D341Med (cell line): ENCODE measurements at regions not wholly inside any gene's neighbourhood (a gene's known extent, or its start where the extent isn't known, plus 50 kb on each side); places are given as distances from the start of the nearest gene placed in this dataset.
"Not testable (repeated sequence)": the region's sequence is repeated elsewhere in the genome, so short reads cannot be mapped to it uniquely, and the experiment has no call there.

Experiments used
- DNase-seq: peaks from one replicate; pipeline ENCODE4 v3.0.0; 2012; ENCODE audit warnings: low spot score

- no peak for DNase-seq
Measured at GRCh38 chr7:89401099-89401498, 605.6 kb upstream of the TEX47 start.

DNA sequence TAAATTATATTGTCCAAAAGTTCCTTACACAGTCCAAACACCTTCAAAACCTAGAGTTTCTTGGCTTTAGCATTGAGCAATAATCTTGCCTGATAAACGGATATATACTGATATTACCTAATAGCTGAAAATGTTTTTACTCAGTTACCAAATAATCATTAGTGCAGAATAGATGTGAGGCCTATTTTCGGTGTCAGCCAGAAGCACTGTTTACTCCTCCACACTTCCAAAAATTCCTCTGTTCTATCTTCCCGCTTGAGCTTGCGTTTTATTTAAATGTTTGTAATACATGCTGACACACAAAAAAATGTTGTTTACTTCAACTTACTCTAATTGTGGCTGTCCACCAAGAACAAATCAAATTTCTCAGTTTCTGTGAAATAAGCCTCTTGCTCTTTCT lies 606.2 kb upstream of the TEX47 start:
- no peak for DNase-seq

DNA sequence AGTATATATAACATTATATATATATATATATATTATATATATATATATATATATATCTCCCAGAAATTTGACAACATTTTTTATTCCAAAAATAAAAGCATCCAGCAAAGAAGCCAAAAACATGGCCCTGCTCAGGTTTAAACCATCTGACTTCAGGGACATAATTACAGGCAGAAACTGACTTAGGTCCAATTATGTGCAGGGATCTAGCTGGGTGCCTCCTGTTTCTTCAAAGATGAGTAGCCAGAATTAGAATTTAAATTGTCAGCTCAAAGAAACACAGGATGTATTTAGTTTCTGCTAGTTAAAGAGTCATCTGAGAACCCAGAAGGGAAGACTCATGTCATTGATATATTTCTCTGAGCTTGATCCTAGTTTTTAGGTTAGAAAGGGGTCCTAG lies 656.4 kb upstream of the TEX47 start:
- DNase-seq: no peak

- no peak for DNase-seq
Measured at GRCh38 chr7:89456556-89456955, 661.0 kb upstream of the TEX47 start.

DNA sequence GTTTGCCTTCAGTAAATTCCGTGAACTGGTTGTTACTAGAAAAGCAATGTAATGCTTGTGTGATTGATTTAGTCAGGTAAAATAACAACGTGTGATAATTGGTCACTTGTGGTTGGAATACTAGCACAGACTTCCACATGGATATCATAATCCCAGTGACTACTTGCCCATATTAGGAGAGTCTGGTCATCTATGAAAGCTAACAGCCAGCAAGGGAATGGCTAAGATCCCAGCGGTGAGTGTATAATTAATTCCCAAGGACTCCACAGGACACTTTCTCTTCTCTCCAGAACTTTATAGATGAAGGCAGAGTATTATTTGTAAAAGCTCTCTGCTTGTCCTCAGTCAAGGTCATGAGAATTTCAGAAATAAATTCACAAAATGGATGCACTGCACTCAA lies 662.6 kb upstream of the TEX47 start:
- no peak for DNase-seq

GRCh38 chr7:89474456-89474855 lies 678.9 kb upstream of the TEX47 start:
- no peak for DNase-seq

GRCh38 chr7:89477991-89478390 lies 676.3 kb upstream of the STEAP1 start:
- no peak for DNase-seq

GRCh38 chr7:89495704-89496103 lies 658.6 kb upstream of the STEAP1 start:
- DNase-seq: no peak

DNA sequence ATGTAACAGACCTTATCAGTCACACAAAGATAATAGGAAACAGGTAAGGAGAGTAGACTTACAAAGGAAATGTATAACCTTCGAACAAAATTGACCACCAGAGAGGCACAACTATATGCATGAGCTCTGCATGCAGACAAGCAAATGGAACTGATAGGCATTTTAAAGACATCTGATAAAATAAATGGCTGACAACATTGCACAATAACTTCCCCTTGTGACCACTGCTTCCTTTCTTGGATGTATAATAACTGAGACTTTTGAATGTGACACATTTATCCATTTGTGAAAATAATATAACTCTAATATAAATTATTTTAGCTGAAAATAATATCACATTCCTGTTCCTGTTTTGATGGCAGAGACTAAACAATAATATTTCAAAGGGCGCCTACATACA lies 654.2 kb upstream of the STEAP1 start:
- DNase-seq: no peak

- no peak for DNase-seq
Measured at GRCh38 chr7:89503281-89503680, 651.0 kb upstream of the STEAP1 start.

DNA sequence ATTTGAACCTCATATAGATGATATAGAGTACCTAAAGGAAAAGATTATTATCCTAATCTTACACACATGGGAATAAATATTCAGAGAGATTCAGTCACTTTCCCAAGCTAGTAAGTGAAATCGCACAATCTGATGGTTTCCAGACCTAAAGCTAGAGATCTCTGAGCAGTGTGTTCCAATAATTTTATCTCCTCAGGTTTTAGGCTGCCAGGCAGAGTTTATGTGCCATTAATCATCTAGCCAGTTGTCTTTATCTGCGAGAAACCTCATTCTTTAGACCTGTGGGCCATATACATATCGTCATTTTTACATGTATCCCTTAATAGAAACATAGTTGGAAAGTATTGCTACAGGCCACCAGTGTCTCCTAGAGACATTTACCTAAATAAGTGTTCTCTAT lies 647.2 kb upstream of the STEAP1 start:
- no peak for DNase-seq

DNA sequence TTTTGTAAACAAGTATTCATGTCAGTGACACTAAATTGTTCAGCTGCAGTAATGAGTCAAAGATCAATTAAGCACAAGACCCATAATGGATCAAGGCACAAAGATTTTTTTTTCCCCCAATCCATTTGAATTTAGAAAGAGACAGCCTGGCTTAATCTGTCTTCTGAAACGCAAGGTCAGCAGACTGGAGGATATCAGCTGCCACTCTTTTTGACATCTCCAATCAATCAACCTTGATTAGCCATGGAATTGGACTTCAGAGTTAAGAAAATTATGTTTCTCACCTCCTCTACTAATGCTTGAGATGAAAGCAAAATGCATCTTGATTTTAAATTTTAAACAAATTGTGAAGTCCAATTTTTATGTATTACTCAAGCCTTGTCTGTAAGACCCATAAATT lies 642.4 kb upstream of the STEAP1 start:
- DNase-seq: no peak

GRCh38 chr7:89514970-89515369 lies 639.3 kb upstream of the STEAP1 start:
- no peak for DNase-seq

GRCh38 chr7:89517815-89518214 lies 636.5 kb upstream of the STEAP1 start:
- DNase-seq: no peak

GRCh38 chr7:89549768-89550167 lies 604.5 kb upstream of the STEAP1 start:
- no peak for DNase-seq

GRCh38 chr7:89554209-89554608 lies 600.1 kb upstream of the STEAP1 start:
- no peak for DNase-seq

- no peak for DNase-seq
Measured at GRCh38 chr7:89559596-89559995, 594.7 kb upstream of the STEAP1 start.

DNA sequence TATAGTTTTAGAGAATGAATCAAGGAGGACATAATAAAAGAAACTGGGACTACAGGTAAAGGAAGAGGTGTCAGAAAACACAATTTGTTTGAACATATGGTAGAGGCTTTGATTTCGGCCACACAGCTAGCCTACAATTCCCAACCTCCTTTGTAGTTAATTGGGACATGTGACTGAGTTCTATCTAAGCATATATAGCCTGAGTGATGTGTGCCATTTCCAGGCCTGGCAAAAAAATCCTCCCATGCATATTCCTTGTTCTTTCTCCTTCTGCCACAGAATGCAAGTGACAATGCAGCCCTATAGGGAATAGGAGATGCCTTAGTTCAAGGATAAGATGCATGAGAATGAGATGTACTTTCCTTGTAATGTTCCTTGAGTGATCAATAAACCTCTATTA lies 590.7 kb upstream of the STEAP1 start:
- DNase-seq: no peak

- DNase-seq: no peak
Measured at GRCh38 chr7:89584896-89585295, 569.4 kb upstream of the STEAP1 start.

- DNase-seq: no peak
Measured at GRCh38 chr7:89593125-89593524, 561.1 kb upstream of the STEAP1 start.

DNA sequence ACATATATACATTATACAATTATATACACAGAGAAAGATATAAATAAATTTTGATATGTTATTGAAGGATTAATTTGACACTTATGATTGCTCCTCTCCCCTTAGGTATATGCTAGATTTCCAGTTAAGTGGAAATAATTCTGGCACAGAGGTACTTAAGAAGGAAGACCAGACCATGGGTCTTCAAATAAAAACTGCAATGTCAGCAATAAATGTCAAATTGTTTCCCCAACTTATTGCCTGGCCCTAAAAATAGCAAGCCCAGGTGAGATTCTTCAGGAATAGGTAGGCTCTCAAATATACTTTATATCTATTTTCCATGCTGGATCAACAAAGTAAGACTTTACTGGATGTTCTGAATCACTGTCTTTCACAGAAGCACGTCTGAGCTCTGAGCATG lies 551.3 kb upstream of the STEAP1 start:
- DNase-seq: no peak

DNA sequence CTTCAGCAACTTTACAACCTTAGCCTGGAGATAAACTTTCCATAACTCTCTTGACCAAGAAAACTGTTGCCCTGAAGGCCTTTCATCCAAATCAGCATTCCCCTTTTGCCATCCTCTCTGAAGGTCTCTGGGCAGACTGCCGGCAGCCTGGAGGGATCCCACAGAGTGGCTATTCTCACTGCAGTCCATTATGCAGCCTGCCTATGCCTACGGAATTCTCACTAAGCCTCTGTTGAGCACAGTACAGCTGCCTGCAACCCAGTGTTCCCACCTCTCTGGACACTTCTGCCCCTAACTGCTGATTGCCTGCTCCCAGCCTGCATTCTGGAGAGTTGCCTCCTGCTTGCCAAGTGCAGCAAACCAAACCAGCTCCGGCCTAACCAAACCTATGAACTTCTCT lies 548.9 kb upstream of the STEAP1 start:
- peak; percentile 7 for DNase-seq

GRCh38 chr7:89606511-89606910 lies 547.8 kb upstream of the STEAP1 start:
- DNase-seq: no peak

DNA sequence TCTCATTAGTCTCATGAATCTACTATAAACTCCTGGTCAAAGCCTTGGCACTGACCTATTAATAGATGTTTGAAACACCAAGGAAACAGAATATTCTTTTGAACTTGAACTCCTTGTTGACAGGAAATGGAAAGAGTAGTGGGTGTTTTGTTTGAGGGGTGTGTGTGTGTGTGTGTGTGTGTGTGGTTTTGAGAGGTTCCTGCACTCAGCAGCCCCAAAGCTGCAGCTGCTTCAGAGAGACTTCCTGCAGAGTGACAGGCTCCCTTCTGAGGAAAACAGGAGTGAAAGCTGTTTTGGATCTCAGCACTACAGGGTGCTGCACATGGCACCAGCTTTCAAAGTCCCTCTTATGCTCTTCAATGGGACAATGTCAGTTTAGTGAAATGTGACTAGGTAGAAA lies 546.5 kb upstream of the STEAP1 start:
- DNase-seq: no peak

GRCh38 chr7:89616829-89617228 lies 537.4 kb upstream of the STEAP1 start:
- DNase-seq: not testable (repeated sequence)
